GM23338 (cell line): ENCODE measurements at regions not wholly inside any gene's neighbourhood (a gene's known extent, or its start where the extent isn't known, plus 50 kb on each side); places are given as distances from the start of the nearest gene placed in this dataset.

Experiments used
- CREB1 ChIP-seq: fragments of 250-450 bp; sonication (Bioruptor Pico); IDR thresholded peaks from 2 replicates; pipeline ENCODE4 v1.5.0; 2020; ENCODE audit warnings: low read depth, mild to moderate bottlenecking, moderate library complexity
- CTCF ChIP-seq, 2 experiments: fragments of 200-600 bp in 1 of 2; sonication (generic) in 1 of 2; conservative IDR thresholded peaks; 2 replicates each; pipeline versions ENCODE4 v1.5.1 to v1.6.1; 2016 to 2017; ENCODE audit warnings: antibody characterized with exemption in 2 of 2, low read depth in 2 of 2, mild to moderate bottlenecking in 2 of 2, moderate library complexity in 1 of 2
- EZH2 ChIP-seq: fragments of 200-600 bp; sonication (generic); IDR thresholded peaks from one replicate; pipeline ENCODE4 v1.8.0; 2017; ENCODE audit warnings: antibody characterized with exemption, mild to moderate bottlenecking, low read depth; ENCODE audit not compliant: unreplicated experiment
- NANOG ChIP-seq: IDR thresholded peaks from 2 replicates; pipeline ENCODE4 v1.6.1; 2016; ENCODE audit warnings: antibody characterized with exemption, borderline replicate concordance
- POLR2AphosphoS5 ChIP-seq: IDR thresholded peaks from 2 replicates; pipeline ENCODE4 v1.6.1; 2016; ENCODE audit warnings: antibody characterized with exemption, low read depth
- REST ChIP-seq: IDR thresholded peaks from one replicate; pipeline ENCODE4 v1.6.1; 2018; ENCODE audit warnings: antibody characterized with exemption; ENCODE audit not compliant: unreplicated experiment
- ZNF331 ChIP-seq: fragments of 250-450 bp; sonication (Bioruptor Pico); IDR thresholded peaks from 2 replicates; pipeline ENCODE4 v1.5.0; 2020; ENCODE audit warnings: low read depth, mild to moderate bottlenecking, moderate library complexity

- no peak for TF ChIP-seq EZH2
- no peak for TF ChIP-seq CTCF (conservative IDR thresholded peaks at IDR 0.05; ENCODE audit: low read depth in 2 of 2)
- TF ChIP-seq POLR2AphosphoS5 = no peak
- no peak for TF ChIP-seq ZNF331 (CRISPR knock-in tag)
- TF ChIP-seq REST = no peak
- TF ChIP-seq NANOG = no peak
- TF ChIP-seq CREB1 = no peak
Observed at GRCh38 chr2:83944191-83944590, 514.9 kb downstream of the SUCLG1 start.
